ENCODE measurements at regions not wholly inside any gene's neighbourhood (a gene's known extent, or its start where the extent isn't known, plus 50 kb on each side); places are given as distances from the start of the nearest gene placed in this dataset.

DNA sequence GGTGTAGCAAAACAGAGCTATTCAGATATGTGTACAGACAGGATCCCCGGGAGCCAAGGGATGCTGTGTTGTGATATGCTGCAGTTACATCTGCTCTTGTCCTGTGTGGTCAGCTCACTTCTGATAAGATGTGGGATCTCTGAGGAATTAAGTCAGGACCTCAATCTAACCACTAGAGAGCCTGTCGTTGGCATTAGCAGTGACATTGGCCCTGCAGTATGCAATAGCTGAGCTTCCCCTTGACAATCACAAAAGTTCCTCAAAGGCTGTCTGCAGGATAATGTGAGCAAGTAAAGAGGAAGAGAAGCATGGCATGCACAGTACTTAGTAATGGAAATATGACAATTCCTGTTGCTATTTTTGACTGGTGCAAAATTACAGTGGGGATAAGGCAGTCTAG is 203.4 kb upstream of the MIR17HG start:
- TF ChIP-seq, protein P1, sequence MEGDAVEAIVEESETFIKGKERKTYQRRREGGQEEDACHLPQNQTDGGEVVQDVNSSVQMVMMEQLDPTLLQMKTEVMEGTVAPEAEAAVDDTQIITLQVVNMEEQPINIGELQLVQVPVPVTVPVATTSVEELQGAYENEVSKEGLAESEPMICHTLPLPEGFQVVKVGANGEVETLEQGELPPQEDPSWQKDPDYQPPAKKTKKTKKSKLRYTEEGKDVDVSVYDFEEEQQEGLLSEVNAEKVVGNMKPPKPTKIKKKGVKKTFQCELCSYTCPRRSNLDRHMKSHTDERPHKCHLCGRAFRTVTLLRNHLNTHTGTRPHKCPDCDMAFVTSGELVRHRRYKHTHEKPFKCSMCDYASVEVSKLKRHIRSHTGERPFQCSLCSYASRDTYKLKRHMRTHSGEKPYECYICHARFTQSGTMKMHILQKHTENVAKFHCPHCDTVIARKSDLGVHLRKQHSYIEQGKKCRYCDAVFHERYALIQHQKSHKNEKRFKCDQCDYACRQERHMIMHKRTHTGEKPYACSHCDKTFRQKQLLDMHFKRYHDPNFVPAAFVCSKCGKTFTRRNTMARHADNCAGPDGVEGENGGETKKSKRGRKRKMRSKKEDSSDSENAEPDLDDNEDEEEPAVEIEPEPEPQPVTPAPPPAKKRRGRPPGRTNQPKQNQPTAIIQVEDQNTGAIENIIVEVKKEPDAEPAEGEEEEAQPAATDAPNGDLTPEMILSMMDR (IDR thresholded peaks at IDR 0.05) = no peak
- TF ChIP-seq POLR2A (IDR thresholded peaks at IDR 0.05) (no peak), EP300 (IDR thresholded peaks at IDR 0.05) (no peak)
- DNase-seq = no peak
- WGBS, 3 donors = 45 to 64% (median 53%) methylated on average over 2 of the region's 2 CpGs

DNA sequence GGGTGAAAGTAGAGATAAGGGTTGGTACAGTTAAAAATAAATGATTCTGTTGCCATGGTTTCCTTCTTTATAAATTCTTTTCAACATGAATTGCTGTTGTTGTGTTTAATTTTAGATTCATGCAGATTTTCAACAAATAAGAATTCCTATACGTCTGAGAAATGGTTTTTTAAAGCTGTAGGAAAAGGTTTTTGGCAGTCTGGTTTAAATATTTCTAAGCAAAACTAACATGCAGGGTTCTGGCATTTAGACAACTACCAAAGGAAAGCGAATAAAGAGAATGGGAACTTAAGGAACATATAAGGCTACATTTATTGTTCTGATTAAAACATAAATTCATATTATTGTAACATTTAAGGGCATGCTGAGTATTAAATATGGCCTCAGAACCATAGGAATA is 203.0 kb upstream of the MIR17HG start:
- TF ChIP-seq POLR2A (IDR thresholded peaks at IDR 0.05) = no peak
- TF ChIP-seq, protein P1 (IDR thresholded peaks at IDR 0.05) = no peak
- no peak for TF ChIP-seq EP300 (IDR thresholded peaks at IDR 0.05)
- no peak overlapping the region for H3K4me3 ChIP-seq
- H3K4me1 ChIP-seq (ENCODE audit: insufficient read depth) = no peaks in the 10 kb centered on the region
- DNase-seq = no peak
- H3K27ac ChIP-seq = no peak overlapping the region
- intact Hi-C loops (cut with DNase I) = no loop called here
- H3K9me3 ChIP-seq = no peaks in the 10 kb centered on the region
- H3K27me3 ChIP-seq = no peaks in the 10 kb centered on the region
- H3K36me3 ChIP-seq = no peaks in the 10 kb centered on the region
- 51 to 63% (median 52%) methylated on average over 2 of the region's 2 CpGs for WGBS, 3 donors

More for the DNA sequence above, 203.4 kb upstream of the MIR17HG start:
- intact Hi-C loops (cut with DNase I) = no loop called here
- Histone ChIP-seq H3K4me3 (no peak overlapping the region), H3K36me3 (no peaks in the 10 kb centered on the region), H3K9me3 (no peaks in the 10 kb centered on the region), H3K27me3 (no peaks in the 10 kb centered on the region), H3K27ac (no peak overlapping the region), H3K4me1 (ENCODE audit: insufficient read depth) (no peaks in the 10 kb centered on the region)

DNA sequence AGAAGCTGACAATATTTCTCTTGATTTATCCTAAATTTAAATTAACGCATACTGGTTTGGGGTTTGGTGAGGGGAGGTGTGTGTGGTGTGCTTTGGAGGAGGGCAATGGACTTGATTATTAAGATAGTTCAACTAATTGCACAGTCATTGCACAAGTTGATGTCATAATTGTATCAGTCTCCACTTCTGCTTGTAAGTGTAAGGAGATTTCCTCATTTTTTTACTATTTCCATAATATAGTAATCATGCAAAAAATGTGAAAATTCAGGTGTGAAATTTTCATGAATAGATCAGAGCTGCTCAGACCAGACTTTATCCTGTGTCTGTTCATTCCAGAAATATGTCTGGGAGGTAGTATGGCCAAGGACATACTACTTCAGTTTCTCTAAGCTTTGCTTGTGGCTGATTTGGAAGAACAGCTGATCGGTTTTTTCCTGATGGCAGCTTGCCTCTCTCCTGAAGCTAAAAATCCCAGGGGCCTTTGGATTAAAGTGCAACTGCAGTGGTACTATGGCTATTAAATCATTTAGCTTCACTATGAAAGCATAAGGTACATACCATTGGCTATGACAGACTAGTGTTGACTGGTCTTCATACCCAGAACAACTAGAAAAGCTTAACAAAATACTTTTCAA is 201.8 kb upstream of the MIR17HG start:
- DNase-seq = no peak
- Histone ChIP-seq H3K27me3 (no peaks in the 10 kb centered on the region), H3K4me1 (ENCODE audit: insufficient read depth) (no peaks in the 10 kb centered on the region), H3K4me3 (no peak overlapping the region), H3K27ac (no peak overlapping the region), H3K36me3 (no peaks in the 10 kb centered on the region), H3K9me3 (no peaks in the 10 kb centered on the region)
- TF ChIP-seq EP300 (IDR thresholded peaks at IDR 0.05) = no peak
- TF ChIP-seq, protein P1 (IDR thresholded peaks at IDR 0.05) = no peak
- no peak for TF ChIP-seq POLR2A (IDR thresholded peaks at IDR 0.05)
- WGBS, 3 donors = 77 to 93% (median 84%) methylated on average over 2 of the region's 2 CpGs
- intact Hi-C loops (cut with DNase I) = no loop called here

DNA sequence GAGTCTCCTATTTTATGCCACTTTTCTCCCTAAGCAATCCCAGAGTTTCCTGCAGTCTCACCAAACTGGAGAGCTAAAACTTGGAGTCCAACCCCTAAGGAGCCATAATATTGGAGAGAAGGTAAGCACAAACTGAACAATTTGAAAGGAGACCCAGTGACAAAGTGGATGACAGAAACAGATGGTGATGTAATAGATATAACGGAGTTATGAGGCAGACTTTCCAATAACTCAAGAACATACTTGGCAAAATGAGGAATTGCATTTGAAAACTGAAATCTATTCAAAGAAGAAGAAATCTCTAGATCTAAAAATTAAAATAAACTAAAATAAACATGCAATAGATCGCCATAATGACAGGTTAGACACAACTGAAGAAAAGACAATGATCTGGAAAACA is 200.9 kb upstream of the MIR17HG start:
- no peak overlapping the region for H3K4me3 ChIP-seq
- TF ChIP-seq, protein P1 (IDR thresholded peaks at IDR 0.05) = no peak
- TF ChIP-seq POLR2A (IDR thresholded peaks at IDR 0.05) (no peak), EP300 (IDR thresholded peaks at IDR 0.05) (no peak)
- H3K27ac ChIP-seq = no peak overlapping the region
- H3K27me3 ChIP-seq = no peaks in the 10 kb centered on the region
- DNase-seq = no peak
- intact Hi-C loops (cut with DNase I) = no loop called here
- no peaks in the 10 kb centered on the region for H3K36me3 ChIP-seq
- H3K9me3 ChIP-seq = no peaks in the 10 kb centered on the region
- no peaks in the 10 kb centered on the region for H3K4me1 ChIP-seq (ENCODE audit: insufficient read depth)
- WGBS, 3 donors = 88 to 92% (median 89%) methylated on average over 2 of the region's 2 CpGs

Measured in ovary (tissue), 7 donors.